ENCODE measurements at regions not wholly inside any gene's neighbourhood (a gene's known extent, or its start where the extent isn't known, plus 50 kb on each side); places are given as distances from the start of the nearest gene placed in this dataset.

GRCh38 chr6:19662911-19663310, 174.3 kb upstream of the ID4 start:
- H3K4me3 ChIP-seq (ENCODE audit: low read length) = no peak overlapping the region
- TF ChIP-seq RAD21 (conservative IDR thresholded peaks at IDR 0.05) (no peak), MXI1 (conservative IDR thresholded peaks at IDR 0.05; ENCODE audit: poor library complexity, severe bottlenecking) (no peak), CTCF (IDR thresholded peaks at IDR 0.05; ENCODE audit: poor library complexity, severe bottlenecking) (no peak), POLR2AphosphoS5 (IDR thresholded peaks at IDR 0.05) (no peak), SMC3 (conservative IDR thresholded peaks at IDR 0.05; ENCODE audit: poor library complexity) (no peak), EZH2 (IDR thresholded peaks at IDR 0.05; ENCODE audit: borderline replicate concordance, insufficient read depth, low read length, poor library complexity, severe bottlenecking) (no peak), EP300 (conservative IDR thresholded peaks at IDR 0.05; ENCODE audit: poor library complexity, severe bottlenecking) (no peak), TAF1 (IDR thresholded peaks at IDR 0.05; ENCODE audit: low read depth) (no peak)
- no peaks in the 10 kb centered on the region for H3F3A ChIP-seq (ENCODE audit: insufficient read depth, low read length, poor library complexity, severe bottlenecking)
- no peak overlapping the region for H3K4me2 ChIP-seq (ENCODE audit: low read length)
- no peaks in the 10 kb centered on the region for H3K27me3 ChIP-seq (ENCODE audit: insufficient read depth, low read depth, low read length)
- H3K27ac ChIP-seq (ENCODE audit: low read length) = peak overlapping the region; percentile 61
- H4K20me1 ChIP-seq (ENCODE audit: insufficient read depth) = no peaks in the 10 kb centered on the region
- H2AFZ ChIP-seq (ENCODE audit: low read depth, low read length) = no peak overlapping the region
- no peaks in the 10 kb centered on the region for H3K9me2 ChIP-seq (ENCODE audit: insufficient read depth, low read length)
- no peaks in the 10 kb centered on the region for H3K36me3 ChIP-seq (ENCODE audit: insufficient read depth, low read length)
- no peaks in the 10 kb centered on the region for H3K9me3 ChIP-seq (ENCODE audit: low read length)
- no peaks in the 10 kb centered on the region for H3K79me2 ChIP-seq (replicated peaks; ENCODE audit: insufficient read depth, low read length)
- no peak overlapping the region for H3K9ac ChIP-seq (ENCODE audit: low read length)

- H4K20me1 ChIP-seq (ENCODE audit: insufficient read depth) = no peaks in the 10 kb centered on the region
- no peak for TF ChIP-seq SMC3 (conservative IDR thresholded peaks at IDR 0.05; ENCODE audit: poor library complexity)
- TF ChIP-seq EZH2 (IDR thresholded peaks at IDR 0.05; ENCODE audit: borderline replicate concordance, insufficient read depth, low read length, poor library complexity, severe bottlenecking) = no peak
- TF ChIP-seq RAD21 (conservative IDR thresholded peaks at IDR 0.05) = no peak
- no peak for TF ChIP-seq POLR2AphosphoS5 (IDR thresholded peaks at IDR 0.05)
- peak; percentile 31 for TF ChIP-seq EP300 (conservative IDR thresholded peaks at IDR 0.05; ENCODE audit: poor library complexity, severe bottlenecking)
- TF ChIP-seq CTCF (IDR thresholded peaks at IDR 0.05; ENCODE audit: poor library complexity, severe bottlenecking) = no peak
- no peak for TF ChIP-seq MXI1 (conservative IDR thresholded peaks at IDR 0.05; ENCODE audit: poor library complexity, severe bottlenecking)
- TF ChIP-seq TAF1 (IDR thresholded peaks at IDR 0.05; ENCODE audit: low read depth) = no peak
- no peaks in the 10 kb centered on the region for H3K79me2 ChIP-seq (replicated peaks; ENCODE audit: insufficient read depth, low read length)
- no peaks in the 10 kb centered on the region for H3F3A ChIP-seq (ENCODE audit: insufficient read depth, low read length, poor library complexity, severe bottlenecking)
- H3K36me3 ChIP-seq (ENCODE audit: insufficient read depth, low read length) = no peaks in the 10 kb centered on the region
- no peak overlapping the region for H3K9ac ChIP-seq (ENCODE audit: low read length)
- H3K27me3 ChIP-seq (ENCODE audit: insufficient read depth, low read depth, low read length) = no peaks in the 10 kb centered on the region
- H3K4me3 ChIP-seq (ENCODE audit: low read length) = no peak overlapping the region
- no peaks in the 10 kb centered on the region for H3K9me3 ChIP-seq (ENCODE audit: low read length)
- H2AFZ ChIP-seq (ENCODE audit: low read depth, low read length) = no peak overlapping the region
- H3K27ac ChIP-seq (ENCODE audit: low read length) = peak overlapping the region; percentile 61
- no peak overlapping the region for H3K4me2 ChIP-seq (ENCODE audit: low read length)
- no peaks in the 10 kb centered on the region for H3K9me2 ChIP-seq (ENCODE audit: insufficient read depth, low read length)
Measured at GRCh38 chr6:19663479-19663878, 173.7 kb upstream of the ID4 start.

- Histone ChIP-seq H3K36me3 (ENCODE audit: insufficient read depth, low read length) (no peaks in the 10 kb centered on the region), H3K27me3 (ENCODE audit: insufficient read depth, low read depth, low read length) (no peaks in the 10 kb centered on the region), H3K4me2 (ENCODE audit: low read length) (no peak overlapping the region), H3K79me2 (replicated peaks; ENCODE audit: insufficient read depth, low read length) (no peaks in the 10 kb centered on the region), H3F3A (ENCODE audit: insufficient read depth, low read length, poor library complexity, severe bottlenecking) (no peaks in the 10 kb centered on the region), H3K27ac (ENCODE audit: low read length) (peak overlapping the region; percentile 61), H3K9ac (ENCODE audit: low read length) (no peak overlapping the region), H3K9me3 (ENCODE audit: low read length) (no peaks in the 10 kb centered on the region), H3K9me2 (ENCODE audit: insufficient read depth, low read length) (no peaks in the 10 kb centered on the region), H2AFZ (ENCODE audit: low read depth, low read length) (no peak overlapping the region), H4K20me1 (ENCODE audit: insufficient read depth) (no peaks in the 10 kb centered on the region), H3K4me3 (ENCODE audit: low read length) (no peak overlapping the region)
- no peak for TF ChIP-seq RAD21 (conservative IDR thresholded peaks at IDR 0.05)
- no peak for TF ChIP-seq TAF1 (IDR thresholded peaks at IDR 0.05; ENCODE audit: low read depth)
- TF ChIP-seq POLR2AphosphoS5 (IDR thresholded peaks at IDR 0.05) = no peak
- TF ChIP-seq EZH2 (IDR thresholded peaks at IDR 0.05; ENCODE audit: borderline replicate concordance, insufficient read depth, low read length, poor library complexity, severe bottlenecking) = no peak
Measured at GRCh38 chr6:19664050-19664449, 173.1 kb upstream of the ID4 start.
